ENCODE measurements at regions not wholly inside any gene's neighbourhood (a gene's known extent, or its start where the extent isn't known, plus 50 kb on each side); places are given as distances from the start of the nearest gene placed in this dataset.
"Not testable (repeated sequence)": the region's sequence is repeated elsewhere in the genome, so short reads cannot be mapped to it uniquely, and the experiment has no call there.

DNA sequence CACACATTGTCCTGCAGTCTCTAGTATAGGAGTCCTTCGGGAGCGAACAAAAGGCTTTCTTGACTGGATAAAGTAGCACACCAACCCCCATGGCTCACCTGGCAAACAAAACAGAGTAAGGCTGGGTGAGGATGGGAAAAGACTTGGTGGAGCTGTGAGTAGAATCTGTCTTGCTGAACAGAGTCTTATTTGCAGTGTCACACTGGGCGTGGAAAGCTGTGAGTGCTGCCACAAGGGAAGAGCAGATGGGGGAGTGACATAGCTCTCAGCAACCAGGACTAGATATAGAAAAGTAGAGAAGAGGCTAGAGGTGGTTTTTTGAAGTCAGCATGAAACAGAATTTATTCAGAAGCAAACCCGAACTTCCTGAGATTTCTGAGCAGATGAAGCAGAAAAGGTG is 137.2 kb upstream of the ESX1 start:
- Histone ChIP-seq H3K4me1 (ENCODE audit: insufficient read depth, low read length) (no peaks in the 10 kb centered on the region), H3K4me3 (ENCODE audit: low read length in 2 of 2) (no peak overlapping the region), H3K27ac (ENCODE audit: low read depth, low read length) (no peak overlapping the region), H3K9me3 (ENCODE audit: control insufficient read depth in 1 of 2, low read length in 2 of 2) (no peaks in the 10 kb centered on the region), H3K36me3 (ENCODE audit: insufficient read depth, low read length) (no peaks in the 10 kb centered on the region), H3K27me3 (ENCODE audit: insufficient read depth, low read length) (no peaks in the 10 kb centered on the region)
- Mint-ChIP-seq H3K4me1 (no peaks in the 10 kb centered on the region), H3K27me3 (no peaks in the 10 kb centered on the region), H3K27ac (no peak overlapping the region), H3K4me3 (no peak overlapping the region), H3K9me3 (no peaks in the 10 kb centered on the region), H3K36me3 (no peaks in the 10 kb centered on the region)
- intact Hi-C loops (cut with micrococcal nuclease), result no loop called here
- ChIA-PET CTCF (ENCODE audit: partially characterized antibody) (no interaction called here), POLR2A (ENCODE audit: partially characterized antibody) (no interaction called here)
- no peak for DNase-seq

- no peak overlapping the region for H3K4me3 ChIP-seq (ENCODE audit: low read length in 2 of 2)
- intact Hi-C loops (cut with micrococcal nuclease), result no loop called here
- H3K36me3 Mint-ChIP-seq, result no peaks in the 10 kb centered on the region
- H3K4me1 Mint-ChIP-seq, result no peaks in the 10 kb centered on the region
- H3K9me3 Mint-ChIP-seq, result no peaks in the 10 kb centered on the region
- no peaks in the 10 kb centered on the region for H3K4me1 ChIP-seq (ENCODE audit: insufficient read depth, low read length)
- H3K27ac Mint-ChIP-seq, result peak overlapping the region in 1 of 7 donors; percentile 59
- no peak for DNase-seq
- H3K27me3 Mint-ChIP-seq, result peaks cover 0 to 6% of the 10 kb centered on the region in 2 donors
- no peaks in the 10 kb centered on the region for H3K9me3 ChIP-seq (ENCODE audit: control insufficient read depth in 1 of 2, low read length in 2 of 2)
- no peaks in the 10 kb centered on the region for H3K36me3 ChIP-seq (ENCODE audit: insufficient read depth, low read length)
- no peak overlapping the region for H3K4me3 Mint-ChIP-seq
- no peaks in the 10 kb centered on the region for H3K27me3 ChIP-seq (ENCODE audit: insufficient read depth, low read length)
- H3K27ac ChIP-seq (ENCODE audit: low read depth, low read length), result no peak overlapping the region
- CTCF ChIA-PET (ENCODE audit: partially characterized antibody), result no interaction called here
- POLR2A ChIA-PET (ENCODE audit: partially characterized antibody), result no interaction called here
Measured at GRCh38 chrX:104376937-104377336, 122.2 kb upstream of the ESX1 start.

DNA sequence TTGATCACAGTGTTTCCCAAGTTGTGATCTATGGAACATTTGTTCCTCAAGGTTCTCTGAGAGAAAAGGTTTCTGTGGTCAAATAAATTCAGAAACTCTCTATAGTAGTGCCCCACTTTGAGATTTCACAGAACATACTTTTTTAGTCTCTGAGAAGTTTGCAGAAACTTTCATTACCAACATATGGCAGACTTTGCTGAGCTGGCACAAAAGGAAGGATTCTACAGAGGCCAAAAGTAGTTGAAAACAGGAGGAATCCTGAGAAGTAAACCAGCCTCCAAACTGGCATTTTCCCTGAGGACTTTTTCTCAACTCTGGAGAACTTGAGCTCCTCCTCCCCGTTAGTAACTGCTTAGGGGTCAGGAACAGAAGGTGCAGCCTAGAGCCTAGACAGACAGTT is 117.8 kb upstream of the ESX1 start:
- no peaks in the 10 kb centered on the region for H3K4me1 Mint-ChIP-seq
- Histone ChIP-seq H3K36me3 (ENCODE audit: insufficient read depth, low read length) (no peaks in the 10 kb centered on the region), H3K27ac (ENCODE audit: low read depth, low read length) (no peak overlapping the region), H3K9me3 (ENCODE audit: control insufficient read depth in 1 of 2, low read length in 2 of 2) (no peaks in the 10 kb centered on the region), H3K4me1 (ENCODE audit: insufficient read depth, low read length) (no peaks in the 10 kb centered on the region), H3K4me3 (ENCODE audit: low read length in 2 of 2) (no peak overlapping the region), H3K27me3 (ENCODE audit: insufficient read depth, low read length) (no peaks in the 10 kb centered on the region)
- H3K4me3 Mint-ChIP-seq, result no peak overlapping the region
- no peaks in the 10 kb centered on the region for H3K36me3 Mint-ChIP-seq
- no peak overlapping the region for H3K27ac Mint-ChIP-seq
- ChIA-PET CTCF (ENCODE audit: partially characterized antibody) (no interaction called here), POLR2A (ENCODE audit: partially characterized antibody) (no interaction called here)
- intact Hi-C loops (cut with micrococcal nuclease), result no loop called here
- H3K27me3 Mint-ChIP-seq, result peaks cover 2% of the 10 kb centered on the region in 2 donors
- no peaks in the 10 kb centered on the region for H3K9me3 Mint-ChIP-seq
- DNase-seq, result no peak

DNA sequence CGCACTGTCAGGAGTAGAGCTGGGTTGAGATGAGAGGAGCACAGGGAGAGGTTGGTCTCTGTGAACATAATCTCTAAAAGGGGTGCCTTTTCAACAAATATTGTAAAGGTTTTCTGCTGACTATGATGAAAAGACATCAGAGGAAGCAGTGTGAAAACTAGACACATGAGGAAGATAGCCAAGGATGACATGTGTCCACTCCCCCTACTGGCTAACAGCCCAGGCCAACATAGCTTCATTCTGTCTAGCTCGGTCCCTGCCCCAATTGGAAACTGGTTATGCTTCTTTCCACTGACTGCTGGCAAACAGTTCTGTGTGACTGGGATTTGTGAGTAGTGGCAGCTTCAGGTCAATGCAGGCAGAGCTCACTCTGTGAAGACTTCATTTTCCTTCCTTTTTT is 115.4 kb upstream of the ESX1 start:
- H3K9me3 Mint-ChIP-seq, result no peaks in the 10 kb centered on the region
- Histone ChIP-seq H3K36me3 (ENCODE audit: insufficient read depth, low read length) (no peaks in the 10 kb centered on the region), H3K4me1 (ENCODE audit: insufficient read depth, low read length) (no peaks in the 10 kb centered on the region), H3K27me3 (ENCODE audit: insufficient read depth, low read length) (no peaks in the 10 kb centered on the region), H3K4me3 (ENCODE audit: low read length in 2 of 2) (no peak overlapping the region), H3K9me3 (ENCODE audit: control insufficient read depth in 1 of 2, low read length in 2 of 2) (no peaks in the 10 kb centered on the region), H3K27ac (ENCODE audit: low read depth, low read length) (no peak overlapping the region)
- peaks cover 0 to 5% of the 10 kb centered on the region in 2 donors for H3K27me3 Mint-ChIP-seq
- H3K4me1 Mint-ChIP-seq, result no peaks in the 10 kb centered on the region
- intact Hi-C loops (cut with micrococcal nuclease), result no loop called here
- ChIA-PET CTCF (ENCODE audit: partially characterized antibody) (no interaction called here), POLR2A (ENCODE audit: partially characterized antibody) (no interaction called here)
- DNase-seq, result no peak
- no peaks in the 10 kb centered on the region for H3K36me3 Mint-ChIP-seq
- no peak overlapping the region for H3K27ac Mint-ChIP-seq
- H3K4me3 Mint-ChIP-seq, result no peak overlapping the region

DNA sequence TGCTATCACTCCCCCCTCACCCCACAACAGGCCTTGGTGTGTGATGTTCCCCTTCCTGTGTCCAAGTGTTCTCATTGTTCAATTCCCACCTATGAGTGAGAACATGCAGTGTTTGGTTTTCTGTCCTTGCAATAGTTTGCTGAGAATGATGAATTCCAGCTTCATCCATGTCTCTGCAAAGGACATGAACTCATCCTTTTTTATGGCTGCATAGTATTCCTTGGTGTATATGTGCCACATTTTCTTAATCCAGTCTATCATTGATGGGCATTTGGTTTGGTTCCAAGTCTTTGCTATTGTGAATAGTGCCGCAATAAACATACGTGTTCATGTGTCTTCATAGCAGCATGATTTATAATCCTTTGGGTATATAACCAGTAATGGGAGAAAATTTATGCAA is 106.0 kb upstream of the ESX1 start:
- H3K27me3 ChIP-seq (ENCODE audit: insufficient read depth, low read length); H3K4me1 Mint-ChIP-seq; H3K36me3 Mint-ChIP-seq; H3K27ac Mint-ChIP-seq; DNase-seq; H3K4me3 ChIP-seq (ENCODE audit: low read length in 2 of 2); H3K9me3 ChIP-seq (ENCODE audit: control insufficient read depth in 1 of 2, low read length in 2 of 2); H3K27me3 Mint-ChIP-seq; H3K36me3 ChIP-seq (ENCODE audit: insufficient read depth, low read length); intact Hi-C loops (cut with micrococcal nuclease); H3K9me3 Mint-ChIP-seq; H3K4me3 Mint-ChIP-seq; H3K4me1 ChIP-seq (ENCODE audit: insufficient read depth, low read length); CTCF ChIA-PET (ENCODE audit: partially characterized antibody); POLR2A ChIA-PET (ENCODE audit: partially characterized antibody); H3K27ac ChIP-seq (ENCODE audit: low read depth, low read length): not testable (repeated sequence)

DNA sequence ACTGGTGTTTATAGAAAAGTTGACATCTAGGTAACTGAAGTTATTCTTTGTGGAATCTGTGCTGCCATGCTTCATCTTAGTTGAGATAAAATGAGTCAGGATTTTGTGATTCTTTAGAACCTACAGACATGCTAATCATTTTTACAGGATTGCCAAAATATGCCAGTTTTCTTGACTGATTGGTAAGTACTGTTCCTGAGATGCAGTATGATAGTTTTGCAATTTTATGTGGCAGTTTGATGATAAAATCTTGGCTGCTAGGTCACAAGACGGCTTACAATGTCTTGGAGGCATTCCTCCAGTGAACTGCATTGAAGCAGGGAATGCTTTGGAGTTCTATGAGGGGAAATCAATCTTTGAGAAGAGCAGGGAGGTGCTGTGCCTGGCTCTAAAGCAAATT is 104.4 kb upstream of the ESX1 start:
- no peaks in the 10 kb centered on the region for H3K4me1 Mint-ChIP-seq
- peaks cover 0 to 5% of the 10 kb centered on the region in 2 donors for H3K27me3 Mint-ChIP-seq
- Histone ChIP-seq H3K4me3 (ENCODE audit: low read length in 2 of 2) (no peak overlapping the region), H3K9me3 (ENCODE audit: control insufficient read depth in 1 of 2, low read length in 2 of 2) (no peaks in the 10 kb centered on the region), H3K36me3 (ENCODE audit: insufficient read depth, low read length) (no peaks in the 10 kb centered on the region), H3K4me1 (ENCODE audit: insufficient read depth, low read length) (no peaks in the 10 kb centered on the region), H3K27ac (ENCODE audit: low read depth, low read length) (no peak overlapping the region), H3K27me3 (ENCODE audit: insufficient read depth, low read length) (no peaks in the 10 kb centered on the region)
- H3K9me3 Mint-ChIP-seq, result peaks cover 0 to 6% (median 0%) of the 10 kb centered on the region in 8 donors
- ChIA-PET POLR2A (ENCODE audit: partially characterized antibody) (no interaction called here), CTCF (ENCODE audit: partially characterized antibody) (no interaction called here)
- no peak for DNase-seq
- no peak overlapping the region for H3K4me3 Mint-ChIP-seq
- intact Hi-C loops (cut with micrococcal nuclease), result no loop called here
- no peaks in the 10 kb centered on the region for H3K36me3 Mint-ChIP-seq
- no peak overlapping the region for H3K27ac Mint-ChIP-seq

- Mint-ChIP-seq H3K27me3 (peaks cover 4 to 9% of the 10 kb centered on the region in 2 donors), H3K9me3 (peaks cover 0 to 1% (median 0%) of the 10 kb centered on the region in 8 donors), H3K36me3 (no peaks in the 10 kb centered on the region), H3K4me1 (no peaks in the 10 kb centered on the region), H3K4me3 (no peak overlapping the region), H3K27ac (no peak overlapping the region)
- Histone ChIP-seq H3K4me3 (ENCODE audit: low read length in 2 of 2) (no peak overlapping the region), H3K36me3 (ENCODE audit: insufficient read depth, low read length) (no peaks in the 10 kb centered on the region), H3K4me1 (ENCODE audit: insufficient read depth, low read length) (no peaks in the 10 kb centered on the region), H3K27ac (ENCODE audit: low read depth, low read length) (no peak overlapping the region), H3K27me3 (ENCODE audit: insufficient read depth, low read length) (no peaks in the 10 kb centered on the region), H3K9me3 (ENCODE audit: control insufficient read depth in 1 of 2, low read length in 2 of 2) (no peaks in the 10 kb centered on the region)
- intact Hi-C loops (cut with micrococcal nuclease), result no loop called here
- no peak for DNase-seq
- POLR2A ChIA-PET (ENCODE audit: partially characterized antibody), result no interaction called here
- CTCF ChIA-PET (ENCODE audit: partially characterized antibody), result no interaction called here
Measured at GRCh38 chrX:104351173-104351769, 96.5 kb upstream of the ESX1 start.

DNA sequence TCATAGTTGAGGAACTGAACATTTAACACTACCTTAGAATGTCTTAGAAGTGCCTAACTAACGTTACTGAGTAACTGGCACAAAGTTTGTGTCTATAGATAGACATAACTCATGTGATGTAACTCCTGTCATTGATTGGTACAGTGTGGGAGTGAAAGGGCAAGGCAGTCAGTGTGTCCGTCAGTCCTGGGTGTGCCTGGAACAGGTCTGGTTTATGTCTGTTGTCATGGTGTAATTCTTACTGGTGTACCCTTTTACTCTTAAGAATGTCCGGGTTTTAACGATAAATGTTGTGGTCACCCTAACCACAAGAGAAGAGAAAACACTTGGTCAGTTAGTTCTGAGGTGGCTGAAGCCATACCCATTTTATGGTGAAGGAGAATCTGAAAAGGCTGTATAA is 93.1 kb upstream of the ESX1 start:
- CTCF ChIA-PET (ENCODE audit: partially characterized antibody), result no interaction called here
- Mint-ChIP-seq H3K27me3 (peaks cover 1 to 8% of the 10 kb centered on the region in 2 donors), H3K4me3 (no peak overlapping the region), H3K36me3 (no peaks in the 10 kb centered on the region), H3K9me3 (peaks cover 0 to 1% (median 0%) of the 10 kb centered on the region in 8 donors), H3K4me1 (peaks cover 0 to 6% (median 3%) of the 10 kb centered on the region in 4 donors), H3K27ac (no peak overlapping the region)
- intact Hi-C loops (cut with micrococcal nuclease), result no loop called here
- DNase-seq, result no peak
- Histone ChIP-seq H3K36me3 (ENCODE audit: insufficient read depth, low read length) (no peaks in the 10 kb centered on the region), H3K4me3 (ENCODE audit: low read length in 2 of 2) (no peak overlapping the region), H3K4me1 (ENCODE audit: insufficient read depth, low read length) (no peaks in the 10 kb centered on the region), H3K9me3 (ENCODE audit: control insufficient read depth in 1 of 2, low read length in 2 of 2) (no peaks in the 10 kb centered on the region), H3K27me3 (ENCODE audit: insufficient read depth, low read length) (no peaks in the 10 kb centered on the region), H3K27ac (ENCODE audit: low read depth, low read length) (no peak overlapping the region)
- POLR2A ChIA-PET (ENCODE audit: partially characterized antibody), result no interaction called here
